ENCODE measurements at regions not wholly inside any gene's neighbourhood (a gene's known extent, or its start where the extent isn't known, plus 50 kb on each side); places are given as distances from the start of the nearest gene placed in this dataset.

DNA sequence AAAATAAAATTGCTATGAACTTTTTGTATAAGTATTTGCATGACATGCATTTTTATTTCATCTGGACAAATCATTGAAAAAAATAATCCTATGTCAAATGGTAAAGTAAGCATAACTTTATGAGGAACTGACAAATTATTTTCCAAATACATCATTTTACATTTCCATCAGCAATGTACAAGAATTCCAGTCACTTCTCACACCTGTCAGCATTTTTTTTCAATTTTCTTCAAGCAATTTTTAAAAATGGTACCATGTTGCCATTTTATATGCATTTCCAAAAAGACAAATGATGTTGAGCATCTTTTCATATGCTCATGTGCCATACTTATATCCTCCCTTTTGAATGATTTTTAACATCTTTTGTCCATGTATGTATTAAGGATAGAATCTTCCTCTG lies 961.7 kb upstream of the PIK3C3 start:
- H3K4me3 ChIP-seq (ENCODE audit: low read depth in 1 of 3, low read length in 3 of 3) = no peak overlapping the region

DNA sequence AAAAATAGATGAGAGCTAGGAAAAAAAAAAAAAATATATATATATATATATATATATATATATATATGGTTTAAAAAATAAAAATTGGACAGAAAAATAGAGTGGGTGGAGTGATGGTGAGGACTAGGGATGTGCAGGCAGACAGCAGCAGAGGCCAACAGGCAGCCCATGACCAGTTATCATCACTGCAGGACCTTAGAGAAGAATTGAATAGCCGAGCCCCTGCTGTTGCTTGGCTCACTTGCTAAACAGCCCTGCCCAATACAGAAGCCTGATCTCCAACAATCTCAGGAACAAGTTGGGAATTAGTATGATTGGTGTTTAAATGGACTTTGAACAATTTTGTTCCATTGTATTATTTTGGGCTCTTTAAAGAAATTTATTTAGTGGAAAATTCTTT lies 967.5 kb upstream of the PIK3C3 start:
- no peak for DNase-seq (ENCODE audit: low spot score)
- 88% methylated on average over 1 of the region's 1 CpG for WGBS
- no peak overlapping the region for H3K4me3 ChIP-seq (ENCODE audit: low read depth in 1 of 3, low read length in 3 of 3)
- H3K27me3 ChIP-seq (ENCODE audit: control insufficient read depth in 4 of 4, insufficient read depth in 4 of 4, low read length in 3 of 4) = no peaks in the 10 kb centered on the region
- H3K4me1 ChIP-seq (ENCODE audit: control insufficient read depth in 4 of 4, insufficient read depth in 4 of 4, low read length in 3 of 4) = peaks cover 0 to 1% (median 0%) of the 10 kb centered on the region in 4 donors
- TF ChIP-seq, protein P1, sequence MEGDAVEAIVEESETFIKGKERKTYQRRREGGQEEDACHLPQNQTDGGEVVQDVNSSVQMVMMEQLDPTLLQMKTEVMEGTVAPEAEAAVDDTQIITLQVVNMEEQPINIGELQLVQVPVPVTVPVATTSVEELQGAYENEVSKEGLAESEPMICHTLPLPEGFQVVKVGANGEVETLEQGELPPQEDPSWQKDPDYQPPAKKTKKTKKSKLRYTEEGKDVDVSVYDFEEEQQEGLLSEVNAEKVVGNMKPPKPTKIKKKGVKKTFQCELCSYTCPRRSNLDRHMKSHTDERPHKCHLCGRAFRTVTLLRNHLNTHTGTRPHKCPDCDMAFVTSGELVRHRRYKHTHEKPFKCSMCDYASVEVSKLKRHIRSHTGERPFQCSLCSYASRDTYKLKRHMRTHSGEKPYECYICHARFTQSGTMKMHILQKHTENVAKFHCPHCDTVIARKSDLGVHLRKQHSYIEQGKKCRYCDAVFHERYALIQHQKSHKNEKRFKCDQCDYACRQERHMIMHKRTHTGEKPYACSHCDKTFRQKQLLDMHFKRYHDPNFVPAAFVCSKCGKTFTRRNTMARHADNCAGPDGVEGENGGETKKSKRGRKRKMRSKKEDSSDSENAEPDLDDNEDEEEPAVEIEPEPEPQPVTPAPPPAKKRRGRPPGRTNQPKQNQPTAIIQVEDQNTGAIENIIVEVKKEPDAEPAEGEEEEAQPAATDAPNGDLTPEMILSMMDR (IDR thresholded peaks at IDR 0.05; ENCODE audit: low read depth, low read length, missing input control) = no peak
- TF ChIP-seq GABPA (IDR thresholded peaks at IDR 0.05 in 1 of 2, conservative IDR thresholded peaks at IDR 0.05 in 1 of 2) (no peak), NR2F2 (IDR thresholded peaks at IDR 0.05) (no peak), SP1 (IDR thresholded peaks at IDR 0.05) (no peak)
- TF ChIP-seq, protein P2, sequence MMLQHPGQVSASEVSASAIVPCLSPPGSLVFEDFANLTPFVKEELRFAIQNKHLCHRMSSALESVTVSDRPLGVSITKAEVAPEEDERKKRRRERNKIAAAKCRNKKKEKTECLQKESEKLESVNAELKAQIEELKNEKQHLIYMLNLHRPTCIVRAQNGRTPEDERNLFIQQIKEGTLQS (IDR thresholded peaks at IDR 0.05) = no peak
- H3K27ac ChIP-seq (ENCODE audit: low read depth in 1 of 2, low read length in 2 of 2) = no peak overlapping the region
- no peak overlapping the region for H3K9ac ChIP-seq (ENCODE audit: low read depth in 1 of 2, low read length in 2 of 2)
- H3K36me3 ChIP-seq (ENCODE audit: control insufficient read depth in 4 of 4, insufficient read depth in 3 of 4, low read depth in 1 of 4, low read length in 3 of 4) = no peaks in the 10 kb centered on the region
- no peaks in the 10 kb centered on the region for H3K9me3 ChIP-seq (ENCODE audit: control insufficient read depth in 4 of 4, low read length in 3 of 4)

More for the DNA sequence above, 961.7 kb upstream of the PIK3C3 start:
- TF ChIP-seq FOXA2 (IDR thresholded peaks at IDR 0.05) = no peak
- TF ChIP-seq SP1 (IDR thresholded peaks at IDR 0.05) = no peak
- no peak for TF ChIP-seq HNF4A (conservative IDR thresholded peaks at IDR 0.05)
- TF ChIP-seq EGR1 (IDR thresholded peaks at IDR 0.05; ENCODE audit: low read depth in 2 of 2) = no peak
- no peaks in the 10 kb centered on the region for H3K27me3 ChIP-seq (ENCODE audit: control insufficient read depth in 4 of 4, insufficient read depth in 4 of 4, low read length in 3 of 4)
- no peak for DNase-seq (ENCODE audit: low spot score)
- H3K36me3 ChIP-seq (ENCODE audit: control insufficient read depth in 4 of 4, insufficient read depth in 3 of 4, low read depth in 1 of 4, low read length in 3 of 4) = no peaks in the 10 kb centered on the region
- no peaks in the 10 kb centered on the region for H3K9me3 ChIP-seq (ENCODE audit: control insufficient read depth in 4 of 4, low read length in 3 of 4)
- no peaks in the 10 kb centered on the region for H3K4me1 ChIP-seq (ENCODE audit: control insufficient read depth in 4 of 4, insufficient read depth in 4 of 4, low read length in 3 of 4)
- no peak overlapping the region for H3K27ac ChIP-seq (ENCODE audit: low read depth in 1 of 2, low read length in 2 of 2)
- H3K9ac ChIP-seq (ENCODE audit: low read depth in 1 of 2, low read length in 2 of 2) = no peak overlapping the region

DNA sequence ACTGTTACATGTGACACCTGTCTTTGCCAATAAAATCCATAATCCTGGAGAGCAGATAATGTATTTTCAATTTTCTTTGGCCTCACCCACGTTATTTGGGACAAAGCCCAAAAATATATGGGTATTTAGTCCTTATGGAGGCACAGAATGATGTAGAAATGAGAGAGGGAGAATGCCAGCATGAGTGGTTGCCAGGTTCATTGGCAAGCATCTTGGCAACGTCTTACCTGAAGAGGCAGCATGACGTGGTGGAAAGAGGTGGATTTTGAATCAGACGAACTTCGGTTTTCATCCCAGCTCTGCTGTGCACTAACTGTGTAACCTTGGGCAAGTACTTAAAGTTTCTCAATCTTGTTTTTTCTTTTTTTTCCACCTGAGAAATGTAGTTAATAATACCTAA lies 969.6 kb upstream of the PIK3C3 start:
- Histone ChIP-seq H3K4me3 (ENCODE audit: low read depth in 1 of 3, low read length in 3 of 3) (no peak overlapping the region), H3K9me3 (ENCODE audit: control insufficient read depth in 4 of 4, low read length in 3 of 4) (no peaks in the 10 kb centered on the region), H3K4me1 (ENCODE audit: control insufficient read depth in 4 of 4, insufficient read depth in 4 of 4, low read length in 3 of 4) (peaks cover 0 to 1% (median 0%) of the 10 kb centered on the region in 4 donors), H3K27ac (ENCODE audit: low read depth in 1 of 2, low read length in 2 of 2) (no peak overlapping the region), H3K9ac (ENCODE audit: low read depth in 1 of 2, low read length in 2 of 2) (no peak overlapping the region), H3K36me3 (ENCODE audit: control insufficient read depth in 4 of 4, insufficient read depth in 3 of 4, low read depth in 1 of 4, low read length in 3 of 4) (no peaks in the 10 kb centered on the region), H3K27me3 (ENCODE audit: control insufficient read depth in 4 of 4, insufficient read depth in 4 of 4, low read length in 3 of 4) (no peaks in the 10 kb centered on the region)
- 66% methylated on average over 5 of the region's 5 CpGs for WGBS
- DNase-seq (ENCODE audit: low spot score) = no peak
- TF ChIP-seq, protein P3, sequence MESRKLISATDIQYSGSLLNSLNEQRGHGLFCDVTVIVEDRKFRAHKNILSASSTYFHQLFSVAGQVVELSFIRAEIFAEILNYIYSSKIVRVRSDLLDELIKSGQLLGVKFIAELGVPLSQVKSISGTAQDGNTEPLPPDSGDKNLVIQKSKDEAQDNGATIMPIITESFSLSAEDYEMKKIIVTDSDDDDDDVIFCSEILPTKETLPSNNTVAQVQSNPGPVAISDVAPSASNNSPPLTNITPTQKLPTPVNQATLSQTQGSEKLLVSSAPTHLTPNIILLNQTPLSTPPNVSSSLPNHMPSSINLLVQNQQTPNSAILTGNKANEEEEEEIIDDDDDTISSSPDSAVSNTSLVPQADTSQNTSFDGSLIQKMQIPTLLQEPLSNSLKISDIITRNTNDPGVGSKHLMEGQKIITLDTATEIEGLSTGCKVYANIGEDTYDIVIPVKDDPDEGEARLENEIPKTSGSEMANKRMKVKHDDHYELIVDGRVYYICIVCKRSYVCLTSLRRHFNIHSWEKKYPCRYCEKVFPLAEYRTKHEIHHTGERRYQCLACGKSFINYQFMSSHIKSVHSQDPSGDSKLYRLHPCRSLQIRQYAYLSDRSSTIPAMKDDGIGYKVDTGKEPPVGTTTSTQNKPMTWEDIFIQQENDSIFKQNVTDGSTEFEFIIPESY (IDR thresholded peaks at IDR 0.05) = no peak
- TF ChIP-seq RXRA (IDR thresholded peaks at IDR 0.05) (no peak), SP1 (IDR thresholded peaks at IDR 0.05) (no peak), TAF1 (conservative IDR thresholded peaks at IDR 0.05) (no peak), HNF4A (conservative IDR thresholded peaks at IDR 0.05) (no peak), FOXA2 (IDR thresholded peaks at IDR 0.05) (no peak), FOXA1 (IDR thresholded peaks at IDR 0.05) (no peak), RAD21 (IDR thresholded peaks at IDR 0.05) (no peak), HNF4G (IDR thresholded peaks at IDR 0.05) (no peak), YY1 (IDR thresholded peaks at IDR 0.05) (no peak), NR2F2 (IDR thresholded peaks at IDR 0.05) (no peak), GABPA (IDR thresholded peaks at IDR 0.05 in 1 of 2, conservative IDR thresholded peaks at IDR 0.05 in 1 of 2) (no peak), EGR1 (IDR thresholded peaks at IDR 0.05; ENCODE audit: low read depth in 2 of 2) (no peak)
- TF ChIP-seq, protein P1 (IDR thresholded peaks at IDR 0.05; ENCODE audit: low read depth, low read length, missing input control) = no peak
- TF ChIP-seq, protein P4, sequence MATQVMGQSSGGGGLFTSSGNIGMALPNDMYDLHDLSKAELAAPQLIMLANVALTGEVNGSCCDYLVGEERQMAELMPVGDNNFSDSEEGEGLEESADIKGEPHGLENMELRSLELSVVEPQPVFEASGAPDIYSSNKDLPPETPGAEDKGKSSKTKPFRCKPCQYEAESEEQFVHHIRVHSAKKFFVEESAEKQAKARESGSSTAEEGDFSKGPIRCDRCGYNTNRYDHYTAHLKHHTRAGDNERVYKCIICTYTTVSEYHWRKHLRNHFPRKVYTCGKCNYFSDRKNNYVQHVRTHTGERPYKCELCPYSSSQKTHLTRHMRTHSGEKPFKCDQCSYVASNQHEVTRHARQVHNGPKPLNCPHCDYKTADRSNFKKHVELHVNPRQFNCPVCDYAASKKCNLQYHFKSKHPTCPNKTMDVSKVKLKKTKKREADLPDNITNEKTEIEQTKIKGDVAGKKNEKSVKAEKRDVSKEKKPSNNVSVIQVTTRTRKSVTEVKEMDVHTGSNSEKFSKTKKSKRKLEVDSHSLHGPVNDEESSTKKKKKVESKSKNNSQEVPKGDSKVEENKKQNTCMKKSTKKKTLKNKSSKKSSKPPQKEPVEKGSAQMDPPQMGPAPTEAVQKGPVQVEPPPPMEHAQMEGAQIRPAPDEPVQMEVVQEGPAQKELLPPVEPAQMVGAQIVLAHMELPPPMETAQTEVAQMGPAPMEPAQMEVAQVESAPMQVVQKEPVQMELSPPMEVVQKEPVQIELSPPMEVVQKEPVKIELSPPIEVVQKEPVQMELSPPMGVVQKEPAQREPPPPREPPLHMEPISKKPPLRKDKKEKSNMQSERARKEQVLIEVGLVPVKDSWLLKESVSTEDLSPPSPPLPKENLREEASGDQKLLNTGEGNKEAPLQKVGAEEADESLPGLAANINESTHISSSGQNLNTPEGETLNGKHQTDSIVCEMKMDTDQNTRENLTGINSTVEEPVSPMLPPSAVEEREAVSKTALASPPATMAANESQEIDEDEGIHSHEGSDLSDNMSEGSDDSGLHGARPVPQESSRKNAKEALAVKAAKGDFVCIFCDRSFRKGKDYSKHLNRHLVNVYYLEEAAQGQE (IDR thresholded peaks at IDR 0.05) = no peak
- TF ChIP-seq, protein P5, sequence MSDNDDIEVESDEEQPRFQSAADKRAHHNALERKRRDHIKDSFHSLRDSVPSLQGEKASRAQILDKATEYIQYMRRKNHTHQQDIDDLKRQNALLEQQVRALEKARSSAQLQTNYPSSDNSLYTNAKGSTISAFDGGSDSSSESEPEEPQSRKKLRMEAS (IDR thresholded peaks at IDR 0.05) = no peak
- TF ChIP-seq, protein P2 (IDR thresholded peaks at IDR 0.05) = no peak

Measured in liver (tissue), 8 donors.